ENCODE measurements at regions not wholly inside any gene's neighbourhood (a gene's known extent, or its start where the extent isn't known, plus 50 kb on each side); places are given as distances from the start of the nearest gene placed in this dataset.
"Not testable (repeated sequence)": the region's sequence is repeated elsewhere in the genome, so short reads cannot be mapped to it uniquely, and the experiment has no call there.

GRCh38 chr1:182331387-182331786, 60.2 kb downstream of the GLUL start:
- no peak for DNase-seq (ENCODE audit: low read depth in 3 of 3, low spot score in 2 of 3)

GRCh38 chr1:182330303-182330702, 61.3 kb downstream of the GLUL start:
- DNase-seq (ENCODE audit: low read depth in 3 of 3, low spot score in 2 of 3): no peak

DNA sequence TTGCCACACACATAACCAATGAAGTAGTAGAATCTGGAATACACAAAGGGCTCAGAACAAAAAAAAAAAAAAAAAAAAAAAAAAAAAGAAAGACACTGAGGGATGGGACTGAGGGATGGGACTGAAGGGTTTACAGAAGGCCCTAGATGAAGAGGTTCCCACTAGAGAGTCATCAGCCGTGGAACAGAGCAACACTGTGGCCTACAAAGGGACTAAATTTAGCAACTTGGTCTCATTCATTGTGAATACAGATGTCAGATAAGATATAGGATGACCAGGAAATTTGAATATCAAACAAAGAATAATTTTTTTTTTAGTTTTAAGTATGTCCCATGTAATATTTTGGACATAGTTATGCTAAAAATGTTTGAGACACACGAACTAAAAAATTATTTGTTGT, 62.1 kb downstream of the GLUL start:
- no peak for DNase-seq (ENCODE audit: low read depth in 3 of 3, low spot score in 2 of 3)

DNA sequence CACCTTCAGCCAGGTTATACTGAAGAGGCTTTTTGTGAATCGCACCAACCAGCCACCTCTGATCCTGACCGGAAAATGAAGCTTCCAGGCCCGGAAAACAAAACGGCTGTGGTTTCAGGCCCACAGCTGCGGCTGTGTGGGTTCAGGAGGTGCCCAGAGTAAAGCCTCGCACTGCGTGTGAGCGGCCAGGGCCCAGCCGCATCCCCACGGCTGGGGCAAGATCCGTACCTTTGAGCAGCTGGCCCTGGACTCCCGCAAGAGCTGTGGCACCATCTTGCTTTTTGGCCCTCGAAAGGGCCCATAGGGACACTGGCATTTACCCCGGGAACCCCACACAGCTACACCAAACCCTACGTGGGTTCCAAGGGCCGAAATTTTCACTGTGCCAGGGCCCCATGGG, 63.0 kb downstream of the GLUL start:
- no peak for DNase-seq (ENCODE audit: low read depth in 3 of 3, low spot score in 2 of 3)

DNA sequence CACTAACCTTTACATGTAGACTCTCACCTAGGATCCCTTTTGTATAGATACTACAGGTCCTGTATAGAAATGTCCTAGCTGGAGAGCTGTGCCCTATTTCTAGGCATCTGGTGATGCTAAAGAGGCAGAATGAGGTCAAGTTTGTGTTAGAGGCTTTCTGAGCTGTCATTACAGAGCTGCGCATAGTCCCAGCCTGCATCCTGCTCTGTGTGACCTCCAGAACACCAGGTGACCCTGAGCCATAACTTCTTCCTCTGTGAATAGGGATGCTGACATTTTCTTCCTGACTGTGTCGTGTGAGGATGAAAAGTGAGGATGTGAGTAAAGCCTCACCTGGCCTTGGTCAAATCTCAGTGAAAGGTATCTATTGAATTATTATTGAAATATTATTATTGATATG, 66.3 kb downstream of the GLUL start:
- no peak for DNase-seq (ENCODE audit: low read depth in 3 of 3, low spot score in 2 of 3)

DNA sequence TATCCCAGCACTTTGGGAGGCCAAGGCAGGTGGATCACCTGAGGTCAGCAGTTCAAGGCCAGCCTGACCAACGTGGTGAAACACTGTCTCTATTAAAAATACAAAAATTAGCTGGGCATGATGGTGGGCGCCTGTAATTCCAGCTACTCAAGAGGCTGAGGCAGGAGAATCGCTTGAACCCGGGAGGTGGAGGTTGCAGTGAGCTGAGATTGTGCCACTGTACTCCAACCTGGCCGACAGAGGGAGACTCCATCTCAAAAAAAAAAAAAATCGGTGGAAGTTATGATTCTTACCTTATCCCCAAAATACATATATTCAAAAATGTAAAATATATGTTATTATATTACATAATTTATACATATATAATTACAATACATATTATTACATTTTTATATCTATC, 70.1 kb downstream of the GLUL start:
- not testable (repeated sequence) for DNase-seq (ENCODE audit: low read depth in 3 of 3, low spot score in 2 of 3)

- no peak for DNase-seq (ENCODE audit: low read depth in 3 of 3, low spot score in 2 of 3)
Observed at GRCh38 chr1:182317611-182318161, 73.9 kb downstream of the GLUL start.

DNA sequence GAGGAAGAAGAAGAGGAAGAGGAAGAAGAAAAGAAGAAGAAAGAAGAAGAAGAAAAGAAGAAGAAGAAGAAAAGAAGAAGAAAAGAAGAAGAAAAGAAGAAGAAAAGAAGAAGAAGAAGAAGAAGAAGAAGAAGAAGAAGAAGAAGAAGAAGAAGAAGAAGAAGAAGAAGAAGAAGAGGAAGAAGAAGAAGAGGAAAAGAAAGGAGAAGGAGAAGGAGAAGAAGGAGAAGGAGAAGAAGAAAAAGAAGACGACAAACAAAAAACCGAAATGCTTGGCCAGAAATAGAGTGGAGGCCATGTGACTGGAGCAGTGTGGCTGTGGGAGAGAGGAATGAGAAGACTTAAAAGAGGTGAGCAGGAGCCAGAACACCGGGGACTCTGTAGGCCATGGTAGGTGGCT, 75.1 kb downstream of the GLUL start:
- DNase-seq (ENCODE audit: low read depth in 3 of 3, low spot score in 2 of 3): not testable (repeated sequence)

- DNase-seq (ENCODE audit: low read depth in 3 of 3, low spot score in 2 of 3): no peak
Observed at GRCh38 chr1:182315167-182315556, 76.4 kb downstream of the GLUL start.

- no peak for DNase-seq (ENCODE audit: low read depth in 3 of 3, low spot score in 2 of 3)
Observed at GRCh38 chr1:182309631-182310351, 81.8 kb downstream of the GLUL start.

DNA sequence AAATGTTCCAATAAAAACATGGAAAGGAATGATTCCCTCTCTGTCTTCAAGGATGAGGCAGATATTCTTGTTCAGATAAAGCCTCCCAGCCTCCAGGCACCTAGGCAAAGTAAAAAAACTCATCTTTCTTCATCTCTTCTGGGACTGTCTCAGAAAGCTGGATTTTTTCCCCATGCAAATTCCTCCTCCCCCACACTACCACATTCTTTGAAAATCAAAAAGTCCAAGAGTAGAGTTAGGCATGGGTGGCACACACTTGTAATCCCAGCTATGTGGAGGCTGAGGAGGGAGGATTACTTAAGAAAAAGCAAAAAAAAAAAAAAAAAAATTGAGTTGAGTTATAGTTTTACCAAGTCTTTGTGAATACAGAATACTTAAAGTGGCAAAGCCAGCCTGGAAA, 82.8 kb downstream of the GLUL start:
- DNase-seq (ENCODE audit: low read depth in 3 of 3, low spot score in 2 of 3): no peak

DNA sequence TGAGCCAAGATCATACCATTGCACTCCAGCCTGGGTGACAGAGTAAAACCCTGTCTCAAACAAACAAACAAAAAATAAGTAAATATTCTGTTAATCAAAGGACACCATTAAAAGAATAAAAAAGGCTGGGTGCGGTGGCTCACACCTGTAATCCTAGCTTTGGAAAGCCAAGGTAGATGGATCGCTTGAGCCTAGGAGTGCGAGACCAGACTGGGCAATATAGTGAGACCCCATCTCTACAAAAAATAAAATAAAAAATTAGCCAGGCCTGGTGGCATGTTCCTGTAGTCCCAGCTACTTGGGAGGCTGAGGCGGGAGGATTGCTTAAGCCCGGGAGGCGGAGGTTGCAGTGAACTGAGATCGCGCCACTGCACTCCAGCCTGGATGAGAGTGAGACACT, 84.1 kb downstream of the GLUL start:
- DNase-seq (ENCODE audit: low read depth in 3 of 3, low spot score in 2 of 3): not testable (repeated sequence)

DNA sequence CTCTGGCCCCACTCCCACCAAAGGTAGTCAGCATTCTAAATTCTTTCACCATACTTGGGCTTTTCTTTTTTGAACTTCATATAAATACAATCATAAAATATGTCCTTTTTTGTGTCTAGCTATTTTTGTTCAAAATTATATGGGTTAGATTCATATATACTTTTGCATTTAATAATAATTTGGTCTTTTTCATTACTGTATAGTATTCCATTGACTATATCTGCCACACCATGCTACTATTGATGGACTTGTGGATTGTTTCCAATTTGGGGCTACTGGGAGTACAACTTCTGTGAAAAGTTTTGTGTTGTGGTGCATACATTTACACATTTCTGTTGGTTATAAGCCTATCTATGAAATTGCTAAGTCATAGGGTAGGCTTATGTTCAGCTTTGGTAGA, 85.7 kb downstream of the GLUL start:
- DNase-seq (ENCODE audit: low read depth in 3 of 3, low spot score in 2 of 3): no peak

DNA sequence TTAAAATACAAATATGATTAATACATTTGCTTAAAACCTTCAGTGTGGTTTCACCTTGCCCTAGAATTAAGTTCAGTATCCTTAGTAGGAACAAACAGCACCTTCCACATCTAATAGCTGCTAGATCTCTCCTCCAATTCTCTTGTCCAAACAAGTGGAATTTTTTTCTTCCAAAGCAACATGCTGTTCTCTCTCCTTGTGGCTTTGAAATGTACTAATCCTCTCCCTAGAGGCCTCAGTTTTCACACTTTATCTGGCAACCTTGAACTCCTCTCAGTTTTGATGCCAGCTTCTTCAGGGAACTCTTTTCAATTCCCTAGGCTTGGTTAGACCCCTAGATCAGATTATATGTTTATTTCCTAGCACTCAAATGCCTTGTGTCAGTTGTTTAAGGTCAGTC, 87.0 kb downstream of the GLUL start:
- DNase-seq (ENCODE audit: low read depth in 3 of 3, low spot score in 2 of 3): no peak

DNA sequence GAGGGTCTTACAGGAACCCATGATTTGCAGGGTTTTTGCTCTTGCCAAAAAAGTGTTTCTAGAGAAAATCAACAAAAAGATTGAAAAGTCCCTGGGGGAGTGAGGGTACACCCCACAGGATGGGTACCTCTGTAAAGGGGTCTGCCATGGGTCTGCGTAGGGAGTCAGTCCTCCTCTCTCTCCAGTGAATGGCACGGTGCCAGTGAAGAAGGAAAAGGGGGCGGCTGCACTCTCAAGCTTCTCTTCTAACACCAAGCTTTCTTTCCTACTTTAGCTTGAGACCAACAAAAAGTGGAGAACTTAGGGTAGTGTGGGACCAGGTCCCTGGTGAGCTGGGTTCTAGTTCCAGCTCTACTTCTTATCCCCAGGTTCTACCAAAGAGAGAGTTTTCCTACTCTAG, 87.4 kb downstream of the GLUL start:
- no peak for DNase-seq (ENCODE audit: low read depth in 3 of 3, low spot score in 2 of 3)

DNA sequence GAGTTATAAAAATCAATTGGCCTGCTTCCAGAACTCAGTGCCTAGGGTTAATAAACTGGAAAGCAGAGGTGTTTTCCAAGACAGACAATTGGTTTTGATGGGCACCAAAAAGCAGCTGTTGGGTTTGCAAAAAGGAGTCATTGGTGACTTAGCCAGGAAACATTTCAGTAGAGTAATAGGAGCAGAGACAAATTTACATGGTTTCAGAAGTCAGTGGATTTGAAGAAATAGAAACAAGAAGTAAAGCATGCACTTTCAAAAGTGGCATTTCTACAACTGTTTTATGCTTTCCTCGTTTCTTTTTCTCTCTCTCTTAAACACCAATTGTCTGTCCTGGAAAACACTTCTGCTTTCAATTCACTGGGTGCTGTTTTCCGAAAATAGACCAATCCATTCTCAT, 87.8 kb downstream of the GLUL start:
- DNase-seq (ENCODE audit: low read depth in 3 of 3, low spot score in 2 of 3): no peak

GRCh38 chr1:182301467-182302198, 90.0 kb downstream of the GLUL start:
- DNase-seq (ENCODE audit: low read depth in 3 of 3, low spot score in 2 of 3): no peak

- DNase-seq (ENCODE audit: low read depth in 3 of 3, low spot score in 2 of 3): no peak
Observed at GRCh38 chr1:182301026-182301436, 90.6 kb downstream of the GLUL start.

- no peak for DNase-seq (ENCODE audit: low read depth in 3 of 3, low spot score in 2 of 3)
Observed at GRCh38 chr1:182299728-182300616, 91.6 kb downstream of the GLUL start.

DNA sequence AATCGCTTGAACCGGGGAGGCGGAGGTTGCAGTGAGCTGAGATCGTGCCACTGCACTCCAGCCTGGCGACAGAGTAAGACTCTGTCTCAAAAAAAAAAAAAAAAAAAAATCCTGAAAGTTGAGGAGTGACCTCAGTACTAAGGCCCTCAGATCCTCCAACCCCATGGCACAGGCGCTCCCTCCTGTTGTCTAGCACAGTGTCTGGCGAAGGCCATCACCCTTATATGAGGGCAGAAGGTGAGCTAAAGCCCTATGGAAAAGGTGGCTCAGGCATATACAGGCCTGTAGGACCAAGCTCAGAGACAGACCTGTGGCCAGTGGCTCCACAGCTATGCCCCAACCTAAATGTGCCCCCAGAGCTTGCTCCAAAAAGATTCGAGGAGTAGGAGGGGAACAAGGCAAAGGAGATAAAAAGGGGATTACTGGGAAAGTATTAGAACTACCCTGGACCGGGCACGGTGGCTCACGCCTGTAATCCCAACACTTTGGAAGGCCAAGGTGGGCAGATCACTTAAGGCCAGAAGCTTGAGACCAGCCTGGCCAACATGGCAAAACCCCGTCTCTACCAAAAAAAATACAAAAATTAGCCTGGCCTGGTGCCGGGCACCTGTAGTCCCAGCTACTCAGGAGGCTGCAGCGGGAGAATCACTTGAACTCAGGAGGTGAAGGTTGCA, 92.4 kb downstream of the GLUL start:
- DNase-seq (ENCODE audit: low read depth in 3 of 3, low spot score in 2 of 3): not testable (repeated sequence)

DNA sequence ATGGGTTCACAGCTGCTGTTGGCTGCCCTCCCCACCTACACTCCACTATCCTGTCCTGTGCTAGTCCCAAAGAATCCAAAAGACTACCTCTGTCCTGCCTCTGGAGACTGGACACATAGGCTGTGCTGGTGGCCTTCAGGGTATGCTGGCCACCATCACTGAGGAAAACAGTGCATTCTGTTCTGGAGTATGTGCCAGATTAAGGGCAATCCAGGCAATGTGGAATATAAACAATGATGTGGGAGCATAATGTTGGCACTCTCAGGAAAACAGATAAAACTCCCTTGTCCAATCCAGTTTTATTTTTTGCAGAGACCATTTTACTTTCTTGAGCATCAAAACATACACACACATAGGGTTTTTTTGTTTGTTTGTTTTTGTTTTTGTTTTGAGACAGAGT, 94.3 kb downstream of the GLUL start:
- no peak for DNase-seq (ENCODE audit: low read depth in 3 of 3, low spot score in 2 of 3)
